NCI-H345 (cell line): ENCODE measurements at regions not wholly inside any gene's neighbourhood (a gene's known extent, or its start where the extent isn't known, plus 50 kb on each side); places are given as distances from the start of the nearest gene placed in this dataset.

Source experiments
- DNase-seq: peaks from one replicate; lab custom pipeline; 2025; lab: John Stamatoyannopoulos, UW

DNA sequence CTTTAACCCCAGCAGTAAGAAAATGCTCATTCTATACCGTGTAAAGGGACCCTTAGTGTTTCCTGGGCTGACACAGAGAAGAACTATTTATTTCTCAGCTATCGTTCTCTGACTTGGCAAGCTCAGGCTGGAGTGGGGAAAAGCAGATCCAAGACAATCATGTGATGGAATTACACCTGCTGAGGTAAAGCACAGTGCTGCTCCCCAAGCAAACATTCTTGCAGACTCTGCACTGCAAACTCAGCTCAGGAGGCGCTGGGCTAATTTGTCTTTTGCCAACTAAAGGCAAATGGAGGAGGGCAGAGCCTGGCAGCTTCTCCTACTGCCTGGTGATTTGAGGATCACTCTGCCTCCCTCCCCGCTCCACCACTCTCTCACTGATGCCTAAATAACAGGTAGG is 57.8 kb upstream of the FUT8 start:
- DNase-seq, result no peak

DNA sequence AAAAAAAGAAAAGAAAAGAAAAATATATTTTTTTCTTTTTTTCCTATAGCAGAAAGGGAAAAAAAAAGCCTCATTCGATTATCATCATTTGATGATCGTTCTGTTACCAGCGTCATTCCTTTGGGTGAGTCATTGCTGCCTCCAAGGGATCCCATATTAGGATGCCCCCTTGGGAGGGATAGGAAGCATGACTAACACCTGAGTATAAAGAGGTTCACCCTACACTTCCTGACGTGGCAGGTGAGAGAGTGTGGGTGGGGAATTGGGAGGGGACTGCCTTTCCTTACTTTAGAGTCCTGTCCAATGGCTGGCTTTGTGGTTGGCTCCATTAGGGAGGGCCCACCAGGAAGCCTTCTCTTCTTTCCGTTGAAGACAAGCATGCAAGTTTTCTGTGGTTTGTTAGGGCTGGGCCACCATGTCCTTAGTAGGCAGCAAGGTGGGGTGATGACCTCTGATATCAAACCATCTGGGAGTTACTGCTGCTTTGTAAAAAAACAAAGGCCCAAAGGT is 56.1 kb upstream of the FUT8 start:
- DNase-seq, result no peak

DNA sequence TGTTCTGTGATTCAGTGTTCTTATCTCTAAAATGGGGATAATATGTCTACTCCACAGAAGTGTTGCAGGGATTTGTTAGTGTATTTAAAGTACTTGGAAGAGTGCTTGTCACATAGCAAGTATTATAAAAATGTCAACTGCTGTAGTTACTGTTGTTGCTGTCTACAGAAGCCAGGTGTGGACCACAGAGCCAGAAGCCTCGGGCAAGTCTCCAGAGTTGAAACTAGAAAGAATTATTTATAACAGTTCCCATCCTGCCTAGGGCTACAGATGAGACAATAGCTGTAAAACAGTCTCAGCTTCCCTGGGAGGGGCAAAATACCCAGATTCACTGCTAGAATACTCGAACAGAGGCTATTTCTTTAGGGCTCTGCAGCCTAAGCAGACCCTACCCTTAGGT is 55.4 kb upstream of the FUT8 start:
- no peak for DNase-seq

DNA sequence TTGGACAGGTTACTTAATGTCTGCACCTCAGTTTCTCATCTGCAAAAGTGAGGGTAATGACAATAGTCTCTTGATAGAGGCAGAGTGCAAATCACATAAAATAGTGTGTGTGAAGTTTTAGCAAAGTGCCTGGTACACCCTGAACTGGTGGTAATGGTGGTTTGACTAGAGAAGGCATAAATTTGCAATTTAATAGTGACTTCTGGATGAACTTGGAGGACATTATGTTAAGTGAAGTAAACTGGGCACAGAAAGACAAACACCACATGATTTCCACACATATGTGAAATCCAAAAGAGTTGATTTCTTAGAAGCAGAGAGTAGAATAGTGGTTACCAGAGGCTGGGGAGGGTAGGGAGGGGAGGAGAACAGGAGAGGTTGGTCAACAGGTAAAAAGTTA is 54.8 kb upstream of the FUT8 start:
- DNase-seq, result no peak

DNA sequence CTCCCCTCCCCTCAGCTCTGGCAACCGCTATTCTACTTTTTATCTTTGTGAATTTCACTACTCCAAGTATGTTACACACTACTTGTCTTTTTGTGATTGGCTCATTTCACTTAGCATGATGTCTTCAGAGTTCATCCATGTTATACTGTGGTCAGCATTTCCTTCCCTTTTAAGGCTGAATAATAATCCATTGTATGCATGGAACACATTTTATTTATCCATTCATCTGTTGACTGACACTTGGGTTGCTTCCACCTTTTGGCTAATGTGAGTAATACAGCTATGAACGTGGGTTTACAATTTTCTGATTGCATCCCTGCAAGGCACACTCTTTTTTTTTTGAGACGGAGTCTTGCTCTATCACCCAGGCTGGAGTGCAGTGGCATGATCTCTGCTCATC is 53.0 kb upstream of the FUT8 start:
- no peak for DNase-seq

DNA sequence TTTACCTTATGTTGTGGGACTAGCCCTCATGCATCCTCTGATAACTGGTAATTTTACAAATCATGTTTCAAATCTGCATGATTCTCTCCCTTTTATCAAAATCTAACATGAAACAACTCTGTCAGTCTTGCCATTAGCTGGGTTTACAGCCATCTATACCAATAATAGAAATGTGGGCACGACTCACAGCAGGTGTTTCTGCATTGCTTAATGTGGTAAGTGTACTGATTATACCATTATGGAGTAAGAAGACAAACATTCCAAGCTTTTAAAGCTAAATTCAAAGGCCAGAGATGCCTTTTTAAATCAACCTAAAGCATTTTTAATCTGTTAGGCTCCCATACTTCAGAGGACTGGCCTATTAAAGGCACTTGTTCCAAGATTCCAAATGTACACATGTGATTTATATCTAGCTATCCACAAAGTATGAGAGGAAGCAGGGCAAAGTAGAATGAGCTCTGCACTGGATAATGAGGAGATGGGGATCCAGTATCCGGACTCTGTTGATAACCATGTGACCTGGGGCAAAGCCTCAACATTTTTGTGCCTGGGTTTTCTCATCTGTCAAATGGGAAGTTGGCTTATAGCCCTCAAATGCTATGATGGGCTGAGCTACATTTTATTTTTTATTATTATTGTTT is 52.3 kb upstream of the FUT8 start:
- no peak for DNase-seq

DNA sequence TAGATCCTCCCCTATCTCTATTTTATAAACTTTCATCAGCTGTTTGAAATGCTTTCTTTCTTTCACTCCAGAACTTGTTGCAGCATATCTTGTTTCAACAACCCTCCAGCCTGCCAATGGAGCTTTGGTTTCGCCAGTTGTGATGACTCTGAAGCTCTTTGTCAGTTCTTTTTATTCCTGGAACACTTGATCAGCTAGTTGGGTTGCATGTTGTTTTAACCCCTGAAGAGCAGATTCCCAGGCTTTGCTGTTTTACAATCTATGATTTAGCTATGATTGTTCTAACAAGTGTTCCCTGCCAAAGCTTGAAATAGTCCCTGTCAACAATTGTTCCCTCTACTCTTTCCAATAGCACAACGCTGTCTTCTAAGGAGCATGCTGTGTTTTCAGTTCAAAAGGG is 50.6 kb upstream of the FUT8 start:
- peak; percentile 21 for DNase-seq
